Dermis blood vessel endothelial cell (primary cell): ENCODE measurements at regions not wholly inside any gene's neighbourhood (a gene's known extent, or its start where the extent isn't known, plus 50 kb on each side); places are given as distances from the start of the nearest gene placed in this dataset.

Source experiments
- DNase-seq: peaks from one replicate; pipeline ENCODE4 v3.0.0; 2010

DNA sequence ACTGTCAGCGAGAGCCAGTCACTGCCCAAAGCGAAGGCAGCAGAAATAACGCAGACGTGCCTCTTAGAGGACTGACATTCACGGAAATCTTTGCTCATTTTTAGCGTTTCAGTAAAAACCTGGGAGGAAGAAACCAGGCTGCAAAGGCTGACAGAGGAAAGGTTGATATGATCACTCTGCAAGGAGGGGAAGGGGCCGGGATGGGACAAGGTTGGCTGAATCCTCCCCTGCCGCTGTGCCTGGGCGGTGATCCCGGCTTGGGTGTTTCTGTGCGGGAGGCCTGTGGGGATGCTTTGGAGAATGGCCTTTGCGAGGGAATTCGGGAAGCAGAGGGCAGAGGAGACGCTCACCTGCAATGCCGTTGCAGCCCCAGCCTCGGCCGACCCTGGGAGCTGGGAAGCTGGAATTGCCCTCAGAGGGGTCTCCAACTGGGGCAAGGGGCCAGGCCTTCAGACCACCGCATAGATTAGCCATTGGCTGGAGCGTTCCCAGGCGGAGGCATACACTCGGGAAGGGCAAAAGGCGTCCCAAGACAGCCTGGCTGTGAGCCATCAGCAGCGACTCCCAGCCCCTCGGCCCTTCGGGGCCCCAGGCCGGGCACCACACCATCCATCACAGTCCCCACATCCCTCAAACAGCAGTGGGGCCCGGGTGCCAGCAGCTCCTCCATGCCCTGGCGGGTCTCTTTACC, 111.7 kb upstream of the GPC1 start:
- no peak for DNase-seq

DNA sequence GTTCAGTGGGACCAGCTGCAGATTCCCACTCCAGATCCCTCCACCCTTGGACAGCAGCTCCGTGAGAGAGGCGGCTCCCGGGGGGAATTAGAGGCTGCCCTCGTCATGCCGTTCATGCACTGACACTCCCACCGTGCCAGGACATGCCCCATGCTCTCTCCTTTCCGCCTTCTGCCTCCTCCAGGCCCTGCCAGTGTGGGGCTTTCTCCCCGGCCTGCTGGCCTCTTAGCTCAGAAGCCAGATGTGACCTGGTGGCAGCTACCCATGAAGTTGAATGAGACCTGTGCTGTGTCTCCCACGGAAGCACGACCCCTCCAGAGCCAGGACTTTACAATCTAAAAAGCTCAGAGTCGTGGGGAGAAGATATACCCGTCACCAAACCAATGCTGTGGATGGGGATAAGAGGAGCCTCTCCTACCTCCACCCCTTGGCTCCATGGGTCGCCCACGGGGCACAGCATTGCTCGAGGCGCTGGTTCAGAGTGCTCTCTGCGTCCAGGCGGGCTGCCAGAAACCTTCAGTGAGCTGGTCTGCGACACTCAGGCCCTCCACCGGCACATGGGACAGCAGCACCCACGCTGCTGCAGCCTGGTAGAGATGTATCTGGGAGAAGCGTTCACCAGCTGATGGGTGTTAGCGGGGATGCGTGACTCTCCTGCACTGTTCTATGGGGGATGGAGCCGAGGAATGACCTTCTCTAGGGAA, 111.0 kb upstream of the GPC1 start:
- no peak for DNase-seq

DNA sequence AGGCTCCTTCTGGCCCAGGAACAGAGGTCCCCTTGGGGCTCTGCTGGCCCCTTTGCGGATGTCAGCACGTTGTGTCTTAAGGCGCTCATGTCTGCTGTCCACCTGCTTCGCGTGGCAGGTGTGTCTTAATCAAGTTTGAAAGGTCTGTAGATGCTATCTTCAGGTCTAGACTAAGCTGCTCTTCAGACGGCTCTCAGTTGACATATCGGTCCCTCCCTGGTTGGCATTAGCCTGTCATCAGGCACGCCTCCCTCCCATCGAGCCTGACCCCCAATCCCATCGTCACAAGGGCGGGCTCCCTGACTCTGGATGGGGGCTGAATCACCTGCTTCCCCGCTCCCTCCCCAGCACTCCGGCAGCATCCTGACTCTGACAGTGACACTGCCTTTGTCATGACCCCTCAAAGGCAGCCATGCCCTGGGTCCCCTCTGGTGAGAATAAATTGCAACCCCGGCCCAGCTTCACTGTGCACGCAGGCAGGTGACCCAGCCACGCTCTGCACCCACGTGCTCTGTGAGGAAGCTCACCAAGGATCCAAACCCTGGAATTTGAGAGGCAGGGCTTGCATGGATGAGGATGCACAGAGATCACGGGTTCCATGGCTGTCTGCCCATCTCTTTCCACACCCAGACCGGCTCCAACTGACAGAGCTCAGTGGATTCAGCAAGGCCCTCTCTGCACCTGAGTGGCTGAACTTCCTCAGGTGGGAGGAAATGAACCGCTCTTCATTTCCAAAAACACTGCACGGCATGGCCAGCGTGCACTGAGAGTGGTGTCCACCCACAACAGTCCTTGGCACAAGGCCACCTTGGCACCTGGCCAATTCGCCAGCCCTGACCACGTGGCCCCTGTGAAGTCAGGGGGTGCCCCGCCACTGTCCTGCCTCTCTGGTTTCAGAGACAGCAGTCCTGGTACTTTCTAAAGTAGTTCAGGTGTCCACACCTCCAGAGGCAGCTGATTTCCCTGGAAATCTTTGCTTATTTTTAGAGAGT, 110.2 kb upstream of the GPC1 start:
- peak; percentile 41 for DNase-seq

DNA sequence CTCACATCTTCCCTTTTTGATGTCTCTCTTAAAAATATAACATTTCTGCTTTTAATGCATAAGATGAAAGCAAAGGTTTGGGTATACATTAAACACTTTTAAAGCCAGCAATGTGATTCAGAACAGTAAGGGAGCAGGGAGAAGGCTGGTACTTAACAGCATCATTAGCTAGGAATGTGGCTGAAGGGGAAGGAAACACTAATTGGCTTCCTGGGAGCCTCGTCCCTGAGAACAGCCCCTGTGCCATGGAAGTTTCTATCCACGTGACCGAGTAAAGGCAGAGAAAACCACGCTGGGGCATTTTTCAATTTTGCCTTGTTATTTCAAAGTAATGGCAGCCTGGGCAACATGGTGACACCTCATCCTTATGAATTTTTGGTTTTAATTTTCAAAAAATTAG, 109.2 kb upstream of the GPC1 start:
- DNase-seq: no peak

DNA sequence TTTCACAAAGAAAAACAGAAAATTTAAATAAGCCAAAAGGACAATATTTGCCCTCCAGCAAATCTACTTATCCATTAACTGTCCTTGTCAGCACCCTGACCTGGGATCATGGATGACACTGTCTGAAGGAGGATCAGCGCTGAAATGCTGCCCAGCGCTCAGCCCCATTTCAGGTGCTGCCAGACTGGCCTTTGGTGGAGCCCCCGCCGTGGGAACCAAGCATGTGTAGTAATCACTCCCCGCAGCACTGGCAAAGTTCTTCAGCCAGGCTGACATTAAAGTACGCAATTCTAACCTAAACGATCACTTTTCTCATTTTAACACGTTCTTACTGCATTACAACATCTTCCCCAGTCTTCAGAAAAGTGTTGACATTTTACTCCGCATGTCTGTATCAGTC, 108.6 kb upstream of the GPC1 start:
- no peak for DNase-seq

DNA sequence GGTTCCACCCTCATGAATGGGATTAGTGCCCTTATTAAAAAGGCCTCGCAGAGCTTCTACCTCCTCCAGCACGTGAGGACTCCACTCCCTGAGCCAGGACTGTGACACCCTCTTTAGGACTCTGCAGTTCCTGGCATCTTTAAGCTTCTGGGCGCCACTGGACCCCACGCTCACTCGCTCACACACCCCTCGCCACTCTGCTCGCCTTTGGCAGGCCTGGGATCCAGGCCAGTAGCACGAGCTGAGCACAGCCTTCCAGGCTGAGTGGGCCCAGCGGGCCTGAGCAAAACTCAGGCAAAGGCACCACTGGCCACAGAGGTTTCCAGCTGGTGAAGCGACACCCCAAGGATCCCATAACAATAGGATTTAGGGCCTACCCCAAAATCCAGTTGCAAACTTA, 107.9 kb upstream of the GPC1 start:
- no peak for DNase-seq

DNA sequence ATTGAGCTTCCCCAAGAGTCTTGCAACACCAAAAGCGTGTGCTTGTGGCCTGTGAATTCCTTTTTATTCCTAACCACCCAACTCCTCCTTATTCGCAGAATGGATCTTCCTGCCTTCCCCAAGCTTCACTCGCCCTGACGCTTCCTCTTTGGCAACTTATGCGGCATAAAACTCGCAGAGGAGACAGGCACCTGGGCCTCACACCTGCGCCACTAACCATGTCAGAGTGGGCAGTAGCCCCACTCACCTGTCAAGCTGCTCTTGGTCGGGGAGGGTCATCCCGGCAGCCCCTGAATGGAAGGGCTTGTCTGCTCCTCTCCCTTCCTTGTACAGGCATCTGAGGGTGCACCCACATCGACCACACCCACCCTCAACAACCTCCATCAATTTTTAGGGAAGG, 106.9 kb upstream of the GPC1 start:
- no peak for DNase-seq

DNA sequence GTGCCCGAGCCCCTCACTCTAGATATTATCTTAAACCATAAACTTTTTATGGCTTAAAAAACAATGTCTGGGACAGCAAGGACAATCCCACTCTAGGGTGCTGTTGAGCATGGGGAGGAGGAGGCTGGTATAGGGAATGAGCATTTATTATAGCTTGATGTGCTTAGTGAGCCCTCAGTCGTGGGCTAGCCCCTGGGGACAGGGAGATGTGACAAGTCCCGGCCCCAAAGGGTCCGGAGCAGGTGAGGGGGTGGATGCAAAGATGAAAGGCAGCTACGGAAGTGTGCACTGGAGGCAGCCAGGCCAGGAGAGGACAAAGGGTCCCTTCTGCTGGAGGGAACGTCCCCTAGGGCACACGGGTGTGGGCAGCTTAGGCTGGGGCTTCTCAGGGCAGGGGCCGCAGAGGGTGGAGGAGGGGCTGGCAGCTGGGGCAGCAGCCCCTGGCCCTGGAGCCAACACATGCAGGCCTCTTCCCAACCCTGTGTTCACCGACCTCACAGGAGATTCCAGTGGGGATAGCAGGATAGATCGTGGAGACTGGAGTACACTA, 106.3 kb upstream of the GPC1 start:
- no peak for DNase-seq

DNA sequence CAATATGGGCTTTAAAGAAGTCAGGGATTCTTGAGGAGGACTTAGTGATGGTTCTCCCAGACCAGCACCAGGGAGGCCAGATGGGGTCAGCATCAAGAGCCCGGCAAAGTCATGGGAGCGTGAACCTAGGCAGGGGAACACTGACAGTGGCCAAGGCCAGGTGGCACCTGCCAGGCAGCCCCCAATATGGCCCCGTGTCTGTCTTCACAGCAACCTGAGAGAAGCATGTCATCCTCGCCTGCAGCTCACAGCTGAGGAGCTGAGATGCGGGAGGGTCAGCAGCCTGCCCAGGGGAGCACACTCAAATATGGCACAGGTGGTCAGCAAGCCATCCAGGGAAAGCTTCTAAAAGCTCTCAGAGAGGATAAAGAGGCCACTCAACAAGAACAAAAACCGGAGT, 105.7 kb upstream of the GPC1 start:
- no peak for DNase-seq

DNA sequence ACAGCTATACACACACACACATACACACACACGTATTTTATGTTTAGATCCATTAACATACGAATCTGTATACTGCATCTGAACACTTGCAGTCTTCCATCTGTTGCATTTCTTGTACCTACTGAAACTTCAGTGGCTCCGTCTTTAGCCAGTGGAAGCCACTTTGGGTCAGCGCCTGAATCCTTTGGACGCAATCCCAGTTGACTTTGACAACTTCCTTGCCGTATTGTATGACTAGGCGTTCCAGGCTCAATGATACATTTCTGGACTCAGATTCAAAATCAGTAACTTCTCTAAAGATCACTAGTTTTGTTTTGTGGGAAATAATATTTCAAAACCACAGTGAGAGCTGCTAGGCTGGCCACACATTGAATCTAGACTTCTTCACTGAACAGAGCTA, 101.5 kb upstream of the GPC1 start:
- DNase-seq: no peak

DNA sequence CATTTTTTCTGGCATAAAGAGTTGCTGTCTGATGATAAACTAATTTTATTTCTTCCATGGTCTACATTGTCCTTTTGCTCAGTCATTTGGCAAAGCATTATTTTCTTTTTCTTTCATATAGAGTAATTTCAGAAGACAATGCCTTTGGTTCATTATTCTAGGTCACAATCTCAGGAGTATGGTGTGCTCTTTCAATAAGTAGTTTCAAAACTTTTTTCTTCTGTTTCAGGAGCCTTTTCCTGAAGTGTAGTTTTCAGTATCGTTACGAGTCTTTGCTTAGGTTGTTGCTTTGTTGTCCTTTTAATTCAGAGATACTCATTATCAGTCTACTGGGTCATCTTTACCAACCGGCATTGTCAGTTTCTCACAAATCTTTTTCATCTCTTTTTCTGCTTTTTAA, 100.4 kb upstream of the GPC1 start:
- no peak for DNase-seq

DNA sequence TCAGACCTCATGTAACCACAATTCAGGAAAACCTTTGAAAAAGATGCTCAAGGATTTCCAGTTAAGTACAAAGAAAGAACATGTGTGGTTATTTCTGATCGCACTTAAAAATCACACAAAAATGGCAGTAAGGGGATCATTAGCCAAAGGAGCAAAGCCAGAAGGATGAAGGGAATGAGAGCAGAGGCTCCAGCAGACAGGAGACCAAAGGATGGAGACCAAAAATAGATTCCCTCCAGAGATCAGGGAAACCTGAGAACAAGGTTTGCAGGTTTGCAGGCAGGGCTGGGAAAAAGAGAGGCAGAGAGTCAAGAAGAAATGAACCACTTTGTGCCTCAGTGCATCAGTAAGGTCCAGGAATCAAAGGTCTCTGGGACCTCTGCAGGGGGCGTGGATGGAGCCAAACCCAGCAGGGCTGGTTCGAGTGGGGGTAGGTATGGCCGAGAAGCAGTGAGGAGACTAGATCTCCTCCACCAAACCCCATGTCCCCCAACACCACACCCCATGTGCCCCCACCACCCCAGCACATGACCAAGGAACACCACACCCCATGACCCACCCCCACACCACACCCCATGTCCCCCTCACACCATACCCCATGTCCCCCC, 98.5 kb upstream of the GPC1 start:
- DNase-seq: no peak

DNA sequence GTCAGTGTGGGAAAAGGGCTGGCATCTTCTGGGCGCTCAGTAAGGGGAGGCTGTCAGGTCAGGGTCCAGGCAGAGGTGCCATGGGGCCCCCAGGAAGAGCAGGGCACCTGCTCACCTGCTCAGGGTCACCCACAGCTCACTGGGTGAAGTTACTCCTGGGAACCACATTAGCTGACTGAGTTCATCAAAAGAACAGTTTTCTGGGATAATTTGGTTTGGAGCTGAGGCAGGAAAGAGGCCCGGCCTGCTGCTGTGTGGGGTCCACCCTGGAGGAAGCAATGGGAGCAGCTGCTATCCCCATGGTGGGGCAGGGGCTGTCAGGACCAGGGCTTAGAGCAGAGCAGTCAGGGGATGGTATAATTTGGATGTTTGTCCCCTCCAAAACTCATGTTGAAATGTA, 97.2 kb upstream of the GPC1 start:
- DNase-seq: no peak

DNA sequence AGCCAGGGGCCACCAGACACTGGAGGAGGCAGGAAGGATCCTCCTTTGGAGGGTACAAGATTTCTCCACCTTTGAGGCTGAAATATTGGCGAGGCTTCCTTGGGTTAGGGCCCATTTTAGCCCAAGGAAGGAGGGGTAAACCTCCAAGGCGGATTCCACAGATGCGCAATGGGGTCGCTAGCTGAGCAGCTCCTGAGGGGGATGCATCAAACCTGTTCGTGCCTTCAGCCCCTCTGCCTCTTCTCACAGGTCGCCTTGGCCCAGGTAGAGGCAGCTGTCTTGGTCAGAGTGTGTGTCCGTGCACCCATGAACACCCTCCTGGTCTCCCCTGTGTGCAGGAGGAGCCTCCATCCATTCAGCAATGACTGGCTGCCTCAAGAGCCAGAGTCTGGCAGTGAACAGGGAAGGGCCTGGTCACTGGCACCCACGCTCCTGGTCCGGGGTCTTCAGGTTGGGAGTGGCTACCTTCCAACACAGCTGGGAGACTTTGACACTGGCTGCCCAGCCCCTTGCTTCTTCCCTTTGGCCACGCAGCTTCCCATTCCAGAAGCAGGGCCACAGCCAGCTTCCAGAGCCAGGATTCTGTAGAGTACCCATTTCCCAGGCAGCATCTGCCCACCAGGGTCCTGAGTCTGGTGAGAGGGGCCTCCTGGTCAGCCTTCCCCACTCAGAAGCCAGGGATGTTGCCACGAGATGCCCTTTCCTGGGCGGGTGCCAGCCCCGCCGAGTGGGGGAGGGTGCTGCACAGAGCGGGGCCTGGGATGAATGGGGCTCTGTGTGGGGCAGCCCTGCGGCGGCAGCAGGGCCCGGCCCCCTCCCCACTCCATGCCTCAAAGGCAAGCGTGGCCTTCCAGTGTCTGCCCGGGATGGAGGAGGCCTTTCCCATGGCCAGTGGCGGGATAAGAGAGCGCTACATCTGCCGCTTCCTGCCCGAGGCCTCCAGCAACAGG, 95.8 kb upstream of the GPC1 start:
- no peak for DNase-seq

DNA sequence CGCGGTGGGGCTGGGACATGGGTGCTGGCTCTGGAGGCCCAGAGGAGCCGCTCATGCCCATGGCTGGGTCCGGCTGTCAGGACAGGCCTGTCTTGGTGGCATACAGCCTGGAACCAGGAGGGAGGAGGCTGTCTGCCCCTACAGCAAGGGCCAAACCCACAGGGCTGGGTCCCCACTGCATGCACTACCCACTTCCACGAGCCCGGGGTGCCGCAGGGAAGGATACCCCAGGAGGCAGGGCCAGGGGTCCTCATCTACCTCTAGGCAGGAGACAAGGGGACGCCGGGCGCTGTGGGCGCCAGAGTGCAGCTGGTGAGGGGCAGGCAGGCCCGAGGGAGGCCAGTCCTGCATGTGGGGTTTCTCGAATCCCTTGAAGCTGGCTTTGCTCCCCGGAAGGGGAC, 95.1 kb upstream of the GPC1 start:
- no peak for DNase-seq

DNA sequence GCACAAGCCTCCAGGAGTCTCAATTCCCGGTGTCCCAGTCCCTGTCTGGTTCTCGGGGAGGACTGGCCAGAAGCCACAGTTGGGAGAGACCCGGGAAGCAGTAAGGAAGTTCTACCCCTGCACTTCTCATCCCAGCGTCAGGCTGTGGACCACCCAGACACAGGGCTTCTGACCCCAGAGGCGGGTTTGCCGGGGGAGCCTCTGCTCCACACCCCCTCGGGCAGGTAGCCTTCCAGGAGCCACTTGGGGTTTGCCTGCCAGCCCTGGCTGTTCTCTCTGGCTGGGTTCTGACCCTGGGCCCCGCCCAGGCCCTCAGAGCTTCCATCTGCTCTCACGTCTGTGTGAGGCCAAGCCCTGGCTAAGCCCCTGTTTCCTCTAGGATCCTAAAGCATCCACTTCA, 94.4 kb upstream of the GPC1 start:
- no peak for DNase-seq

DNA sequence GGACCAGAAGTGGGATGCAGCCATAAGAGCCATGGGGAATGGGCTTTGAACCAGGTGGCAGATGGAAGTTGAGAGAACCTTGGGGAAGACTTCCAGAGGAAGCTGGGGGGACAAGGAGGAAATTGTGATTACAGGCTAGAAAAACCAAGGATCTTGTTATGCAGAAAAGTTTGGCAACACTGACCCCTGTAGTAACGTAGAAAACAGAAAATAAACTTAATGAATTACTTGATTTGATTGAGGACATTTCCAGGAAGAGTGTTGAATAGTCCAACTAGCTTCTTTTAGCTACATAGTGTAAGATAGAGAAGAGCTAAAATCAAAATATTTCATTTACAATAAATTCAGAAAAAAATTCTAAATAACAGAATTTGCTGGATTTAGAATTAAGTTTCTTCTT, 91.9 kb upstream of the GPC1 start:
- peak; percentile 19 for DNase-seq

DNA sequence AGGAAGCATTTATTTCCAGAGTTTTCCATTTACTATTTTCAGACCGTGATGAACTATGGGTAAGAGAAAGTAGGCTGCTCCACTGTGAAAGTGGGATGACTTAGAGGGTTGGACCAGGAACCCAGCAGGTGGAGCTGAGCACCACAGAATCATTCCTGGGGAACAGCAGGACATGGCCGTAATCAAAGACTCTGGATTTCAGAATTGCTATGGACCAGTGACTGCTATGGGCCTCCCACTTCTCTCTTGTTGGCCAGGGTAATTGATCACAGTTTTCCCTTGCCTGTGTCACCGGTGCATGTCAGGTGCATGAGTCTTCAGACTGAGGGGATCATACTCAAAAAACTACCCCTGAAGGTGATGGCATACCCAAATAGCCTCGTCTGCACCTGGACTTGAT, 90.6 kb upstream of the GPC1 start:
- no peak for DNase-seq

DNA sequence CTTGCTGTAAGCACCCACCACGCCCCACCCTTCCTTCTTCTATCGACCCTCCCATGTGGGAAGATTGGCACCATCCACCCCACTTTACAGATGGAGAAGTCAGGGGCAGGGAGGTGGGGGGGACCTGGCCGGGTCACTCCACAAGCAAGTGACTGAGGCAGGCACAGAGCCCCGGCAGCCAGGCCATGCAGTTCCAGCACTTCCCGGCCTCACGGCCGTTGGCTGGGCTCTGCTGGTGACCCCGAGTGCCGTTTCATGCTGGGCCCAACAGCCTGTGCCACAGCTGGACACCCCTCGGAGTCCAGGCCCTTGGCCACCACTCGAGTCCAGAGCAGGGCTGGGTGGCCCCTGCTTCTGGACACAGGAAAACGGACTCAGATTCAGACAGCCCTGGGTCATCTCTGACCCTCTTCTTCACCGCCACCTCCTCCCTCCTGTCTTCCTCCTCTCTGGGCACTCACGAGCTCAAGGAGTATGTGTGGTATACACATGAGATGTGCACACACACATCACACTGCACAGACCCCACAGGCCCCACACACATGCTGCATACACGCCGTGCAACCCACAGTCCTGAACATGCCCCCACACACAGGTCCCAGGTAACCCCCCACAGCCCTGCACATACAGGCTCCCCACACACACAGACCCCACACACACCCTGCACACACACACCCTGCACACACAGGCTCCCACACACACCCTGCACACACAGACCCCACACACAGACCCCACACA, 89.3 kb upstream of the GPC1 start:
- DNase-seq: no peak

DNA sequence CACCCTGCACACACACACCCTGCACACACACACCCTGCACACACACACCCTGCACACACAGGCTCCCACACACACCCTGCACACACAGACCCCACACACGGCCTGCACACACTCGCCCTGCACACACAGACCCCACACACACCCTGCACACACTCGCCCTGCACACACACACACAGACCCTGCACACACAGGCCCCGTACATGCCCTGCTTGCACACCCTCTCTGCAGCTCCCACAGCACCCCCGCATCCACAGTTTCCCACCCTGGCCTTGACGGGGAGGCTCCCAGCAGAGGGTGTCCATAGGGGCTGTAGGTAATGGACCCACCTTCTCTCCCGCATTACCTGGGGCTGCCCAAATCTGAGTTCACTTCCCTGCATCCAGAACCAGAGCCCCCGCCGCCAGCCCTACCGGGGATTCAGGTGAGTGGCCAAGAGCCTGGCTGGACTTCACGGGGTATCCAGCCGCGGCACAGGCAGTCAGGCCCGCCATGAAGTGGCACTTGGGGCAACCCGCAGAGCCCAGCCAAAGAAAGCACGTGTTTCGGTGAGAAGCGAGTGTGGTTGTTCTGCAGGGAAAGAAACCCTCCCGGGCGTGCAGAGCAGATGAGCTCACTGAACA, 88.6 kb upstream of the GPC1 start:
- DNase-seq: no peak
